Activated CD8-positive, alpha-beta T cell treated with anti-CD3 and anti-CD28 coated beads for 36 hours (primary cell): ENCODE measurements at regions not wholly inside any gene's neighbourhood (a gene's known extent, or its start where the extent isn't known, plus 50 kb on each side); places are given as distances from the start of the nearest gene placed in this dataset.
"Not testable (repeated sequence)": the region's sequence is repeated elsewhere in the genome, so short reads cannot be mapped to it uniquely, and the experiment has no call there.

Experiments
- ATAC-seq: fragments of 200-7000 bp; cut with Tn5 transposase; one replicate; pipeline ENCODE4 v1.10.0; 2021; ENCODE audit warnings: mild to moderate bottlenecking, moderate library complexity
- CTCF ChIA-PET: fragments of 350-600 bp; sonication (Branson Sonifier 250); formaldehyde crosslinking; loops from one replicate; lab custom pipeline; 2021; ENCODE audit warnings: antibody characterized with exemption; lab: Charles Lee
- POLR2A ChIA-PET: fragments of 350-600 bp; sonication (Branson Sonifier 250); formaldehyde crosslinking; loops from one replicate; lab custom pipeline; 2021; ENCODE audit warnings: antibody characterized with exemption; lab: Charles Lee
- DNase-seq: peaks from one replicate; pipeline ENCODE4 v3.0.0-alpha.2; 2020
- H3K27ac Mint-ChIP-seq: one replicate; pipeline ENCODE4 v1.8.0; 2021; ENCODE audit warnings: mild to moderate bottlenecking, mixed read lengths
- H3K27me3 Mint-ChIP-seq: one replicate; pipeline ENCODE4 v1.8.0; 2021; ENCODE audit warnings: mixed read lengths
- H3K36me3 Mint-ChIP-seq: one replicate; pipeline ENCODE4 v1.8.0; 2021; ENCODE audit warnings: low read depth, mixed read lengths
- H3K4me1 Mint-ChIP-seq: one replicate; pipeline ENCODE4 v1.8.0; 2021; ENCODE audit warnings: low read depth, mixed read lengths
- H3K4me3 Mint-ChIP-seq: one replicate; pipeline ENCODE4 v1.8.0; 2021; ENCODE audit warnings: mild to moderate bottlenecking, moderate library complexity, mixed read lengths
- H3K9me3 Mint-ChIP-seq: one replicate; pipeline ENCODE4 v1.8.0; 2021; ENCODE audit warnings: mixed read lengths
- CTCF ChIP-seq: fragments of 200-600 bp; IDR thresholded peaks from one replicate; pipeline ENCODE4 v1.8.0; 2022; ENCODE audit warnings: antibody characterized with exemption, mild to moderate bottlenecking
- intact Hi-C: fragments of 100-400 bp; cut with micrococcal nuclease; formaldehyde crosslinking; loops from one replicate; pipeline ENCODE4 v1.10.0; 2022

GRCh38 chr1:78731674-78732073, 82.0 kb downstream of the IFI44 start:
- no peaks in the 10 kb centered on the region for H3K9me3 Mint-ChIP-seq
- H3K4me1 Mint-ChIP-seq, result no peaks in the 10 kb centered on the region
- intact Hi-C loops, result no loop called here

DNA sequence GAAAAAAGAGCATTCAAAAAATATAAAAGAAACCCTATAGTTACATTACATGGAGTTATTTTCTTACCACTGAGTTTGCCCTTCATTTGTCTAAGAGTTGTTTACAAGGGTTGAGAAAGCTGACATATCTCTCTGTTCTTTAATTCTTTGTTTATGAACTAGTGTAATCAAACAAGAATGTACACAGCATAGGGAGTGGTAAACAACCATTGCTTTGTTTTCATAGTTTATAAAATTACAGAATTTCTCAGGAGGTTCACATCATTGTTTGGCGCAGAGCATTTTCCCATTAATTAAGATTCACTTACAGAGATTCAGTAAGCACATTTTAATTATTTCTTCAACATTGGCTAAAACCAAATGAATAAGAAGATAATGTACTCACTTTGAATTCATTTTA, 87.6 kb downstream of the IFI44 start:
- Mint-ChIP-seq H3K4me3 (no peak overlapping the region), H3K4me1 (no peaks in the 10 kb centered on the region), H3K9me3 (peaks cover 6% of the 10 kb centered on the region), H3K27ac (no peak overlapping the region), H3K36me3 (no peaks in the 10 kb centered on the region), H3K27me3 (peaks cover 5% of the 10 kb centered on the region)
- no peak for DNase-seq
- CTCF ChIA-PET, result no interaction called here
- POLR2A ChIA-PET, result no interaction called here
- no peak for TF ChIP-seq CTCF
- intact Hi-C loops, result no loop called here
- no peak for ATAC-seq

More at GRCh38 chr1:78731674-78732073, 82.0 kb downstream of the IFI44 start:
- no peak for TF ChIP-seq CTCF
- DNase-seq, result no peak
- H3K36me3 Mint-ChIP-seq, result no peaks in the 10 kb centered on the region
- CTCF ChIA-PET, result no interaction called here
- no peak overlapping the region for H3K4me3 Mint-ChIP-seq
- ATAC-seq, result no peak
- POLR2A ChIA-PET, result no interaction called here
- no peak overlapping the region for H3K27ac Mint-ChIP-seq
- H3K27me3 Mint-ChIP-seq, result peaks cover under 1% of the 10 kb centered on the region

- TF ChIP-seq CTCF, result no peak
- ChIA-PET POLR2A (no interaction called here), CTCF (no interaction called here)
- no peak for DNase-seq
- Mint-ChIP-seq H3K36me3 (no peaks in the 10 kb centered on the region), H3K27me3 (peaks cover 2% of the 10 kb centered on the region), H3K27ac (no peak overlapping the region), H3K4me1 (no peaks in the 10 kb centered on the region), H3K9me3 (peaks cover 2% of the 10 kb centered on the region), H3K4me3 (no peak overlapping the region)
- intact Hi-C loops, result no loop called here
- no peak for ATAC-seq
Observed at GRCh38 chr1:78743626-78744025, 94.0 kb downstream of the IFI44 start.

GRCh38 chr1:78745111-78745510, 95.5 kb downstream of the IFI44 start:
- Mint-ChIP-seq H3K27me3 (no peaks in the 10 kb centered on the region), H3K4me1 (no peaks in the 10 kb centered on the region), H3K9me3 (no peaks in the 10 kb centered on the region), H3K36me3 (no peaks in the 10 kb centered on the region), H3K4me3 (no peak overlapping the region), H3K27ac (no peak overlapping the region)
- DNase-seq (no peak), ATAC-seq (no peak)
- intact Hi-C loops, result no loop called here
- TF ChIP-seq CTCF, result no peak
- POLR2A ChIA-PET, result interaction anchor here (0.6 kb wide), 2 partner anchors 55 to 613 kb away, joined by 3 read pairs; no protein-coding TSS in a partner anchor
- CTCF ChIA-PET, result no interaction called here

- DNase-seq, POLR2A ChIA-PET, H3K4me3 Mint-ChIP-seq, intact Hi-C loops, H3K27ac Mint-ChIP-seq, H3K27me3 Mint-ChIP-seq, H3K4me1 Mint-ChIP-seq, H3K9me3 Mint-ChIP-seq, H3K36me3 Mint-ChIP-seq, ATAC-seq, CTCF ChIA-PET: not testable (repeated sequence)
Observed at GRCh38 chr1:78753679-78754078, 104.0 kb downstream of the IFI44 start.

GRCh38 chr1:78755986-78756385, 106.4 kb downstream of the IFI44 start:
- H3K27me3 Mint-ChIP-seq, result peaks cover 1% of the 10 kb centered on the region
- H3K9me3 Mint-ChIP-seq, result no peaks in the 10 kb centered on the region
- DNase-seq, result no peak
- no peak overlapping the region for H3K4me3 Mint-ChIP-seq
- H3K36me3 Mint-ChIP-seq, result no peaks in the 10 kb centered on the region
- no peak for TF ChIP-seq CTCF
- CTCF ChIA-PET, result no interaction called here
- intact Hi-C loops, result no loop called here
- POLR2A ChIA-PET, result no interaction called here
- no peak overlapping the region for H3K27ac Mint-ChIP-seq
- no peak for ATAC-seq
- no peaks in the 10 kb centered on the region for H3K4me1 Mint-ChIP-seq
